ENCODE measurements at regions not wholly inside any gene's neighbourhood (a gene's known extent, or its start where the extent isn't known, plus 50 kb on each side); places are given as distances from the start of the nearest gene placed in this dataset.
"Not testable (repeated sequence)": the region's sequence is repeated elsewhere in the genome, so short reads cannot be mapped to it uniquely, and the experiment has no call there.

DNA sequence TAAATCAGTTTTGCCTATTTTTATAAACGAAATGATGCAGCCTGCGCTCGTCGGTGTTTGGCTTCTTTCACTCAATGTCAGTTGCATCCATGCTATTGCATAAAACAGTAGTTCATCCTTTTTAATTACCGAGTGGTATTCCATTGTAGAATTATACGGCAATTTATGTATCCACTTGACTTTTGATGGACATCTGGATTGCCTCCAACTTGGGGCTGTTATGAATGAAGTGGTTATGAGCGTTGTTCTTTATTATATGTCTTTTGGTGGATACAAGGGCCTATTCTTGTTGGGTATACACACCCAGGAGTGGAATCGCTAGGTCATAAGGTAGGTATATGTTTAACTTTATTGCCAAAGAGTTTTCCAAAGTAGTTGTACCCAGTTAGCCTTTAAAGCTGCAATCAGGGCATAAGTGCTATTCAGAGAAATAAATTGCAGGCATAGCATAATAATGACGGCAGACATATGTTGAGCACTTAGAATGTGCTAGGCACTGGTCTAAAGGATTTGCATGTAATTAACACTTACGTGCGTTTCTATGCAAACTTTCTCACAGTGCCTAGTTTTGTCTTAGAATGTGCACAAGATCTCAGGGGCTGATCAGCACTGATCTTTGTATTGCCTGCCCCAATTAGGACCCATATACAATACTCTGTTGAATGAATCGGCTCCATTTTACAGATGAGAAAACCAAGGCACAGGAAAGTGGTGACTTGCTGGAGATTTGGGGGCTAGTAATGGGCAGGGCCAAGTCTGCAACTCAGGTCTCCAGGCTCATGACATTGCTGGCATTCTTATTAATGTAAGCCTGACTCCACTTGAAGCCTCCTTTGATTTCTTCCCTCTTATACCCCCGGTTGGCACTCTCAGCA is 407.0 kb downstream of the BCOR start:
- H3K4me3 Mint-ChIP-seq: no peak overlapping the region
- peaks cover 2% of the 10 kb centered on the region for H3K9me3 Mint-ChIP-seq
- ChIA-PET POLR2A (no interaction called here), CTCF (no interaction called here)
- intact Hi-C loops (cut with micrococcal nuclease): no loop called here
- H3K4me1 Mint-ChIP-seq (ENCODE audit: low read depth): peaks cover 2% of the 10 kb centered on the region
- no peak overlapping the region for H3K27ac Mint-ChIP-seq
- DNase-seq (no peak), ATAC-seq (no peak)
- TF ChIP-seq CTCF (IDR thresholded peaks at IDR 0.05): no peak
- peaks cover 11% of the 10 kb centered on the region for H3K27me3 Mint-ChIP-seq
- no peaks in the 10 kb centered on the region for H3K36me3 Mint-ChIP-seq (ENCODE audit: low read depth)

GRCh38 chrX:39691724-39692123 is 406.0 kb downstream of the BCOR start:
- ChIA-PET CTCF (no interaction called here), POLR2A (no interaction called here)
- Mint-ChIP-seq H3K4me3 (no peak overlapping the region), H3K27ac (no peak overlapping the region), H3K4me1 (ENCODE audit: low read depth) (peaks cover 2% of the 10 kb centered on the region), H3K36me3 (ENCODE audit: low read depth) (no peaks in the 10 kb centered on the region), H3K27me3 (peaks cover 9% of the 10 kb centered on the region), H3K9me3 (peaks cover 4% of the 10 kb centered on the region)
- DNase-seq (no peak), ATAC-seq (no peak)
- TF ChIP-seq CTCF (IDR thresholded peaks at IDR 0.05): no peak
- intact Hi-C loops (cut with micrococcal nuclease): no loop called here

GRCh38 chrX:39692796-39693195 is 405.0 kb downstream of the BCOR start:
- ATAC-seq: no peak
- H3K36me3 Mint-ChIP-seq (ENCODE audit: low read depth): no peaks in the 10 kb centered on the region
- ChIA-PET CTCF (no interaction called here), POLR2A (no interaction called here)
- no peak for TF ChIP-seq CTCF (IDR thresholded peaks at IDR 0.05)
- H3K4me3 Mint-ChIP-seq: no peak overlapping the region
- intact Hi-C loops (cut with micrococcal nuclease): no loop called here
- no peak for DNase-seq
- H3K27me3 Mint-ChIP-seq: peaks cover 9% of the 10 kb centered on the region
- no peak overlapping the region for H3K27ac Mint-ChIP-seq
- peaks cover 2% of the 10 kb centered on the region for H3K4me1 Mint-ChIP-seq (ENCODE audit: low read depth)
- peaks cover 4% of the 10 kb centered on the region for H3K9me3 Mint-ChIP-seq

- H3K4me3 Mint-ChIP-seq: no peak overlapping the region
- peaks cover 5% of the 10 kb centered on the region for H3K27me3 Mint-ChIP-seq
- no peak overlapping the region for H3K27ac Mint-ChIP-seq
- H3K4me1 Mint-ChIP-seq (ENCODE audit: low read depth): no peaks in the 10 kb centered on the region
- POLR2A ChIA-PET: no interaction called here
- ATAC-seq (no peak), DNase-seq (no peak)
- no peak for TF ChIP-seq CTCF (IDR thresholded peaks at IDR 0.05)
- intact Hi-C loops (cut with micrococcal nuclease): no loop called here
- CTCF ChIA-PET: no interaction called here
- no peaks in the 10 kb centered on the region for H3K36me3 Mint-ChIP-seq (ENCODE audit: low read depth)
- H3K9me3 Mint-ChIP-seq: peaks cover 4% of the 10 kb centered on the region
Measured at GRCh38 chrX:39693298-39693697, 404.5 kb downstream of the BCOR start.

- ATAC-seq; H3K4me3 Mint-ChIP-seq; DNase-seq; H3K9me3 Mint-ChIP-seq; H3K4me1 Mint-ChIP-seq (ENCODE audit: low read depth); intact Hi-C loops (cut with micrococcal nuclease); H3K27me3 Mint-ChIP-seq; H3K27ac Mint-ChIP-seq; H3K36me3 Mint-ChIP-seq (ENCODE audit: low read depth): not testable (repeated sequence)
- ChIA-PET POLR2A (interaction anchor here (0.7 kb wide), 1 partner anchor 158 kb away, joined by 3 read pairs; no protein-coding TSS in a partner anchor), CTCF (interaction anchor here (0.9 kb wide), 1 partner anchor 28 kb away, joined by 3 read pairs; no protein-coding TSS in a partner anchor)
Measured at GRCh38 chrX:39702636-39703035, 395.1 kb downstream of the BCOR start.
